GM12892 (cell line): ENCODE measurements at regions not wholly inside any gene's neighbourhood (a gene's known extent, or its start where the extent isn't known, plus 50 kb on each side); places are given as distances from the start of the nearest gene placed in this dataset.
"Not testable (repeated sequence)": the region's sequence is repeated elsewhere in the genome, so short reads cannot be mapped to it uniquely, and the experiment has no call there.

Experiments used
- DNase-seq: peaks from one replicate; pipeline ENCODE4 v3.0.0; 2011; ENCODE audit not compliant: insufficient read length
- FAIRE-seq: peaks from 2 replicates; lab custom pipeline; 2011; peaks lifted over from hg19 to GRCh38; lab: Jason Lieb, UNC
- POLR2A ChIP-seq: IDR thresholded peaks from 2 replicates; pipeline ENCODE4 v1.6.1; 2011; ENCODE audit warnings: low read depth, low read length, control low read depth
- POLR2AphosphoS5 ChIP-seq: IDR thresholded peaks from 2 replicates; pipeline ENCODE4 v1.6.1; 2011; ENCODE audit warnings: low read depth, low read length, control low read depth
- TAF1 ChIP-seq: IDR thresholded peaks from 2 replicates; pipeline ENCODE4 v1.6.1; 2011; ENCODE audit warnings: low read depth, mild to moderate bottlenecking, control low read depth, low read length, borderline replicate concordance

DNA sequence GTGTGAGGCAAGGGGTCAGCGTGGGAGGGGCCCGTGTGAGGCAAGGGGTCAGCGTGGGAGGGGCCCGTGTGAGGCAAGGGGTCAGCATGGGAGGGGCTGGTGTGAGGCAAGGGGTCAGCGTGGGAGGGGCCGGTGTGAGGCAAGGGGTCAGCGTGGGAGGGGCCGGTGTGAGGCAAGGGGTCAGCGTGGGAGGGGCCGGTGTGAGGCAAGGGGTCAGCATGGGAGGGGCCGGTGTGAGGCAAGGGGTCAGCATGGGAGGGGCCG, 119.2 kb downstream of the SEPTIN14 start:
- FAIRE-seq, DNase-seq: not testable (repeated sequence)

- DNase-seq = not testable (repeated sequence)
Observed at GRCh38 chr7:55742651-55743453, 119.7 kb downstream of the SEPTIN14 start.

GRCh38 chr7:55741721-55742631, 120.6 kb downstream of the SEPTIN14 start:
- FAIRE-seq, DNase-seq: not testable (repeated sequence)

More at GRCh38 chr7:55742651-55743453, 119.7 kb downstream of the SEPTIN14 start:
- not testable (repeated sequence) for FAIRE-seq

GRCh38 chr7:55740633-55741250, 121.8 kb downstream of the SEPTIN14 start:
- not testable (repeated sequence) for DNase-seq, FAIRE-seq

GRCh38 chr7:55740053-55740452, 122.5 kb downstream of the SEPTIN14 start:
- not testable (repeated sequence) for FAIRE-seq, DNase-seq

DNA sequence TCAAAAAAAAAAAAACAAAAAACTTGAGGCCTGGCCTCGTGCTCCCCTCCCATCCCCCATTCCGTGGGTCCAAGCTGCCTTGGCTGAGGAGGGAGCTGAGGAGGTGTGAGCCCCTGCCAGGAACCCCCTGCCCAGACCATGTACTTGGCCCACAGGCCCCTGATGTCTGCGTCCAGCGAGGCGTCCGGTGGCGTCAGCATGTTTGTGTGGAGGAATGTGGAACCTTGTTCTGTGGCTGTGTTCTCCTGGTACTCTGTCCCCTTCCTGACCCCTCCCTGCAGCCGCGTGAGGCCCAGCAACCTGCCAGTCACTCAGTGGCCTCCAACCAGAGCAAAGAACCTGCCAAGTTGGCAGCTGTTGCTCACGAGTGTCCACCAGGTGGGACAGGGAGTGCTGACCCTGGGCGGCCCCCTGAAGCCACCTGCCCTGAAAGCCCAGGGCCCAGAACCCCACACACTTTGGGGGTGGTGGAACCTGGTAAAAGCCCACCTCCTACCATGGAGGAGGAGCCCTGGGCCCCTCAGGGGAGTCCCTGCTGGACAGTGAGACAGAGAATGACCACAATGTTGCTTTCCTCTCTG, 125.8 kb downstream of the SEPTIN14 start:
- FAIRE-seq, DNase-seq: not testable (repeated sequence)

- TF ChIP-seq TAF1 (no peak), POLR2AphosphoS5 (no peak), POLR2A (no peak)
- no peak for FAIRE-seq
- no peak for DNase-seq
Observed at GRCh38 chr7:55733241-55734140, 129.1 kb downstream of the SEPTIN14 start.

DNA sequence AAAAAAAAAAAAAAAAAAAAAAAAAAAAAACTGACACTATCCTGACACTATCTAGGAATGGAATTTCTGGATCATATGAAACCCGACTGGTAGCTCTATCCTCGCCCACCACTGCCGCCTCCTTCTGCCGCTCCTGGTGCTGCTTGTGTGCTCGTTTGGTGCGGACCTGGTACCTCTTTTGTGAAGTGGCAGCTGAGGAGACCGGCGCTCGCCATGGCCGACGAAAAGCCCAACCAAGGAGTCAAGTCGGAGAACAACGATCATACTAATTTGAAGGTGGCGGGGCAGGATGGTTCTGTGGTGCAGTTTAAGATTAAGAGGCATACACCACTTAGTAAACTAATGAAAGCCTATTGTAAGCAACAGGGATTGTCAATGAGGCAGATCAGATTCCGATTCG, 130.6 kb downstream of the SEPTIN14 start:
- DNase-seq (no peak), FAIRE-seq (no peak)
- TF ChIP-seq TAF1 (no peak), POLR2A (no peak), POLR2AphosphoS5 (no peak)

GRCh38 chr7:55730197-55730596, 132.4 kb downstream of the SEPTIN14 start:
- DNase-seq = no peak
- TF ChIP-seq TAF1 = no peak
- no peak for TF ChIP-seq POLR2A
- no peak for TF ChIP-seq POLR2AphosphoS5
- no peak for FAIRE-seq

DNA sequence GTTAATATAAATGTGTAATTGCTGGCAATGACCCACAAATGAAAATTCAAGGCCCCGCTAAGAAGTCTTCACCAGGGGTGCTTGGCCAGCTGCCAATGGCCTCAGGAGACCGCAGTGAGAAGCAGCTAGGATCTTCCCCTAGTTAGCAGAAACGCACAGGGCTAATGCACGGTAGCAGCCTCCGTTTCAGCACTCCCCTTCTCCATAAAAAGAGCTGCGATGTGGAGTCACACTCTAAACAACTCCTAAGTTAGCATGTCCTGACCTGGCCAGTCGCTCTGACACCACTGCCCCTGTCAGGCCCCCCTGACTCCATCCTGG, 139.0 kb downstream of the SEPTIN14 start:
- no peak for TF ChIP-seq POLR2A
- TF ChIP-seq POLR2AphosphoS5 = no peak
- no peak for DNase-seq
- FAIRE-seq = no peak

DNA sequence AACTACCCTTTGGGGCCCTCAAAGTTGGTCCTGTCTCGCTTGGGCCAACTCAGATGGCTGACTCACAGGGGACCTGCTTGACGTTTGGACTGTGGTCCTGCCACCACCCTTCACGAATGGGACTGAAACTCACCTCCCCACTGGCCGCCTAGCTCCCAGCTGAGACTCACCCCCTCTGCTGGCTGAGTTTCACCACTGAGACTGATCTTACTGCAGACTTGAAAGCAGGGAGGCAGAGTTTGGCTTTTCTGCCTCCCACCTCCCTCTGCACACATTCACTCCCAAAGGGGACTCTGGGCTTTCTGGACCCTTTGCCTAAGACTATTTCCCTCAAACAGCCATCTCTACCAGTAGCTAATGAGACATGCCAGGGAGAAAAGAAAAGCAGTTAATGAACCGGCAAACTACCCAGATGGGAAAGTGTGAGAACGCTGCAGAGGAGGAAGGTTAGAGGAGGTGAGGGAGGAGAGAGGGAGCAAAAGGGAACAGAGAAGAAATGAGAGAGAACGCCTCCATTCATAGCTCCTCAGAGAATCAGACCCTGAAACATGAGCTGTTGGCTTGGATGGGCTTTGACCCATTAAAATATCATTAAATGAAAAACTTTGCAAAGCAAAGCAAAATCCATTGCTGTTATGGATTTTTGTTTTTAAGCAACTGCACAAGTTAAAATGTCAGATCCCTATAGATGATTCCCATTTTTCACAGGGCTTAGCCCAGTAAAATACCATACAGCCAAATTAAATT, 139.5 kb downstream of the SEPTIN14 start:
- DNase-seq = not testable (repeated sequence)
- peak; percentile 99 for FAIRE-seq

DNA sequence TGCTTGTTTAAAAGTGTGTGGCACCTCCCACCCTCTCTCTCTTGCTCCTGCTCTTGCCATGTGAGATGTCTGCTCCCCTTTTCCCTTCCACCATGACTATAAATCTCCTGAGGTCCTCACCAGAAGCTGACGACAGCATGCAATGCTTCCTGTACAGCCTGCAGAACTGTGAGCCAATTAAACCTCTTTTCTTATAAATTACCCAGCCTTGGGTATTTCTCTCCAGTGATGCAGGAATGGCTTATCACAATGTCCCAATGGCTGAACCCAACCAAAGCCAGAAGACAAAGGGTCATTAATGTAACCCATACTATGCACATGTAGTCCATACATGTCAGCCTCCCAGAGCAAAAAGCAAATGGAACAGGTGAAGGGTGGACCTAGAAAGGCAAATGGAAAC, 141.5 kb downstream of the SEPTIN14 start:
- FAIRE-seq, DNase-seq: not testable (repeated sequence)

GRCh38 chr7:55715247-55715867, 143.1 kb upstream of the VOPP1 start:
- FAIRE-seq, DNase-seq: not testable (repeated sequence)

DNA sequence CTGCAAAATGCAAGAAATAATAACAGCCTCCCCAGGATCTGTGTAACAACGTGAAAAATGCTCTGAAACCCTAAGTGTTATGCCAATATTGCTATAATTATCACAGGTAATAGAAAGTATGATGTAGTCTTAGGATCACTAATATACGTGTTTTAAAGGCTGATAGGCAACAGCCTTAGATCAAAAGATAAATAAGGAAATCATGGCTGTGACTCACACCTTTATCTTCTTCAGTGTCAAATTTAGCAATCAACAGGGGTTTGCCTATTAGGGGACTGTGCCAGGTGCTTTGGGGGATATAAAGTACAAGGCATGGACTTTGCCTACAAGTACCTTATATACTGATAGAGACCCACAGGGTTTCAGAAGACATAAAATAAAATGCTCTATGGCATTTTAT, 142.1 kb upstream of the VOPP1 start:
- not testable (repeated sequence) for DNase-seq

DNA sequence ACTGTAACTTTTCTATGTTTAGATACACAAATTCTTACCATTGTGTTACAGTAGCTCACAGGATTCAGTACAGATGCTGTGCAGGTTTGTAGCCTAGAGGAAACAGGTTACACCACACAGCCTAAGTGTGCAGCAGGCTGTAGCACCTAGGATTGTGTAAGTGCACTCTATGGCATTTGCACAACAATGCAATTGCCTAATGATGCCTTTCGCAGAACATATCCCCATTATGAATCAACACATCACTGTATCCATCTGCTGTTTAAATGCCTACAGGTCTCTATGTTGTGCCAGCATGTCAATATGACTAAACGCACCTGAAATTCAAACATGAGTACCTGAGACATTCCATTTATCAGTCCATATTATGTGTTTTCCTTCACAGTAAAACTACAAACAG, 138.0 kb upstream of the VOPP1 start:
- not testable (repeated sequence) for DNase-seq, FAIRE-seq

More for the DNA sequence above, 142.1 kb upstream of the VOPP1 start:
- FAIRE-seq = peak; percentile 67

GRCh38 chr7:55708028-55708427, 135.7 kb upstream of the VOPP1 start:
- DNase-seq, FAIRE-seq: not testable (repeated sequence)
